SK-N-SH (cell line): ENCODE measurements at regions not wholly inside any gene's neighbourhood (a gene's known extent, or its start where the extent isn't known, plus 50 kb on each side); places are given as distances from the start of the nearest gene placed in this dataset.

Experiments
- GABPA ChIP-seq: IDR thresholded peaks from 2 replicates; pipeline ENCODE4 v1.4.0; 2012; ENCODE audit warnings: low read depth, mild to moderate bottlenecking
- TF ChIP-seq, protein P1 (sequence below): fragments of 200-600 bp; sonication (generic); IDR thresholded peaks from 2 replicates; pipeline ENCODE4 v1.6.1; 2017; ENCODE audit warnings: antibody characterized with exemption, mild to moderate bottlenecking, moderate library complexity
- TF ChIP-seq, protein P2 (sequence below): fragments of 150-350 bp; IDR thresholded peaks from 2 replicates; pipeline ENCODE4 v1.6.1; 2017; ENCODE audit warnings: antibody characterized with exemption, low read length, low read depth, borderline replicate concordance
- TF ChIP-seq, protein P3 (sequence below): IDR thresholded peaks from 2 replicates; pipeline ENCODE4 v1.6.1; 2012; ENCODE audit warnings: mild to moderate bottlenecking, low read depth, low read length, moderate library complexity

GRCh38 chr6:167695831-167696230 is 130.9 kb upstream of the AFDN start:
- no peak for TF ChIP-seq GABPA
- TF ChIP-seq, protein P1, sequence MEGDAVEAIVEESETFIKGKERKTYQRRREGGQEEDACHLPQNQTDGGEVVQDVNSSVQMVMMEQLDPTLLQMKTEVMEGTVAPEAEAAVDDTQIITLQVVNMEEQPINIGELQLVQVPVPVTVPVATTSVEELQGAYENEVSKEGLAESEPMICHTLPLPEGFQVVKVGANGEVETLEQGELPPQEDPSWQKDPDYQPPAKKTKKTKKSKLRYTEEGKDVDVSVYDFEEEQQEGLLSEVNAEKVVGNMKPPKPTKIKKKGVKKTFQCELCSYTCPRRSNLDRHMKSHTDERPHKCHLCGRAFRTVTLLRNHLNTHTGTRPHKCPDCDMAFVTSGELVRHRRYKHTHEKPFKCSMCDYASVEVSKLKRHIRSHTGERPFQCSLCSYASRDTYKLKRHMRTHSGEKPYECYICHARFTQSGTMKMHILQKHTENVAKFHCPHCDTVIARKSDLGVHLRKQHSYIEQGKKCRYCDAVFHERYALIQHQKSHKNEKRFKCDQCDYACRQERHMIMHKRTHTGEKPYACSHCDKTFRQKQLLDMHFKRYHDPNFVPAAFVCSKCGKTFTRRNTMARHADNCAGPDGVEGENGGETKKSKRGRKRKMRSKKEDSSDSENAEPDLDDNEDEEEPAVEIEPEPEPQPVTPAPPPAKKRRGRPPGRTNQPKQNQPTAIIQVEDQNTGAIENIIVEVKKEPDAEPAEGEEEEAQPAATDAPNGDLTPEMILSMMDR, result no peak
- TF ChIP-seq, protein P2, sequence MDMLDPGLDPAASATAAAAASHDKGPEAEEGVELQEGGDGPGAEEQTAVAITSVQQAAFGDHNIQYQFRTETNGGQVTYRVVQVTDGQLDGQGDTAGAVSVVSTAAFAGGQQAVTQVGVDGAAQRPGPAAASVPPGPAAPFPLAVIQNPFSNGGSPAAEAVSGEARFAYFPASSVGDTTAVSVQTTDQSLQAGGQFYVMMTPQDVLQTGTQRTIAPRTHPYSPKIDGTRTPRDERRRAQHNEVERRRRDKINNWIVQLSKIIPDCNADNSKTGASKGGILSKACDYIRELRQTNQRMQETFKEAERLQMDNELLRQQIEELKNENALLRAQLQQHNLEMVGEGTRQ, result no peak
- TF ChIP-seq, protein P3, sequence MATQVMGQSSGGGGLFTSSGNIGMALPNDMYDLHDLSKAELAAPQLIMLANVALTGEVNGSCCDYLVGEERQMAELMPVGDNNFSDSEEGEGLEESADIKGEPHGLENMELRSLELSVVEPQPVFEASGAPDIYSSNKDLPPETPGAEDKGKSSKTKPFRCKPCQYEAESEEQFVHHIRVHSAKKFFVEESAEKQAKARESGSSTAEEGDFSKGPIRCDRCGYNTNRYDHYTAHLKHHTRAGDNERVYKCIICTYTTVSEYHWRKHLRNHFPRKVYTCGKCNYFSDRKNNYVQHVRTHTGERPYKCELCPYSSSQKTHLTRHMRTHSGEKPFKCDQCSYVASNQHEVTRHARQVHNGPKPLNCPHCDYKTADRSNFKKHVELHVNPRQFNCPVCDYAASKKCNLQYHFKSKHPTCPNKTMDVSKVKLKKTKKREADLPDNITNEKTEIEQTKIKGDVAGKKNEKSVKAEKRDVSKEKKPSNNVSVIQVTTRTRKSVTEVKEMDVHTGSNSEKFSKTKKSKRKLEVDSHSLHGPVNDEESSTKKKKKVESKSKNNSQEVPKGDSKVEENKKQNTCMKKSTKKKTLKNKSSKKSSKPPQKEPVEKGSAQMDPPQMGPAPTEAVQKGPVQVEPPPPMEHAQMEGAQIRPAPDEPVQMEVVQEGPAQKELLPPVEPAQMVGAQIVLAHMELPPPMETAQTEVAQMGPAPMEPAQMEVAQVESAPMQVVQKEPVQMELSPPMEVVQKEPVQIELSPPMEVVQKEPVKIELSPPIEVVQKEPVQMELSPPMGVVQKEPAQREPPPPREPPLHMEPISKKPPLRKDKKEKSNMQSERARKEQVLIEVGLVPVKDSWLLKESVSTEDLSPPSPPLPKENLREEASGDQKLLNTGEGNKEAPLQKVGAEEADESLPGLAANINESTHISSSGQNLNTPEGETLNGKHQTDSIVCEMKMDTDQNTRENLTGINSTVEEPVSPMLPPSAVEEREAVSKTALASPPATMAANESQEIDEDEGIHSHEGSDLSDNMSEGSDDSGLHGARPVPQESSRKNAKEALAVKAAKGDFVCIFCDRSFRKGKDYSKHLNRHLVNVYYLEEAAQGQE, result no peak
